ENCODE measurements at regions not wholly inside any gene's neighbourhood (a gene's known extent, or its start where the extent isn't known, plus 50 kb on each side); places are given as distances from the start of the nearest gene placed in this dataset.

GRCh38 chr2:41878716-41879234 is 169.0 kb upstream of the PKDCC start:
- H3K27ac ChIP-seq, result no peak overlapping the region
- DNase-seq (ENCODE audit: low read depth, low spot score), result no peak

GRCh38 chr2:41879235-41879916 is 168.4 kb upstream of the PKDCC start:
- DNase-seq (ENCODE audit: low read depth, low spot score), result no peak
- H3K27ac ChIP-seq, result no peak overlapping the region

- no peak for DNase-seq (ENCODE audit: low read depth, low spot score)
- no peak overlapping the region for H3K27ac ChIP-seq
These were observed 167.1 kb upstream of the PKDCC start for GRCh38 chr2:41880561-41881243.

GRCh38 chr2:41881249-41881648 is 166.6 kb upstream of the PKDCC start:
- no peak overlapping the region for H3K27ac ChIP-seq
- no peak for DNase-seq (ENCODE audit: low read depth, low spot score)

GRCh38 chr2:41884718-41885117 is 163.1 kb upstream of the PKDCC start:
- no peak overlapping the region for H3K27ac ChIP-seq
- no peak for DNase-seq (ENCODE audit: low read depth, low spot score)

GRCh38 chr2:41886145-41886664 is 161.6 kb upstream of the PKDCC start:
- no peak for DNase-seq (ENCODE audit: low read depth, low spot score)
- no peak overlapping the region for H3K27ac ChIP-seq

GRCh38 chr2:41886757-41887156 is 161.1 kb upstream of the PKDCC start:
- no peak for DNase-seq (ENCODE audit: low read depth, low spot score)
- no peak overlapping the region for H3K27ac ChIP-seq

- no peak overlapping the region for H3K27ac ChIP-seq
- no peak for DNase-seq (ENCODE audit: low read depth, low spot score)
These were observed 157.5 kb upstream of the PKDCC start for GRCh38 chr2:41890341-41890740.

GRCh38 chr2:41892476-41892875 is 155.3 kb upstream of the PKDCC start:
- no peak overlapping the region for H3K27ac ChIP-seq
- no peak for DNase-seq (ENCODE audit: low read depth, low spot score)

GRCh38 chr2:41894563-41895333 is 153.1 kb upstream of the PKDCC start:
- DNase-seq (ENCODE audit: low read depth, low spot score), result peak; percentile 58
- H3K27ac ChIP-seq, result no peak overlapping the region

- no peak overlapping the region for H3K27ac ChIP-seq
- DNase-seq (ENCODE audit: low read depth, low spot score), result no peak
These were observed 152.5 kb upstream of the PKDCC start for GRCh38 chr2:41895334-41895664.

- H3K27ac ChIP-seq, result no peak overlapping the region
- DNase-seq (ENCODE audit: low read depth, low spot score), result no peak
These were observed 151.5 kb upstream of the PKDCC start for GRCh38 chr2:41896186-41896846.

- H3K27ac ChIP-seq, result no peak overlapping the region
- no peak for DNase-seq (ENCODE audit: low read depth, low spot score)
These were observed 148.6 kb upstream of the PKDCC start for GRCh38 chr2:41899189-41899588.

- H3K27ac ChIP-seq, result no peak overlapping the region
- no peak for DNase-seq (ENCODE audit: low read depth, low spot score)
These were observed 147.7 kb upstream of the PKDCC start for GRCh38 chr2:41900101-41900577.

- no peak overlapping the region for H3K27ac ChIP-seq
- DNase-seq (ENCODE audit: low read depth, low spot score), result no peak
These were observed 144.9 kb upstream of the PKDCC start for GRCh38 chr2:41902897-41903296.

- DNase-seq (ENCODE audit: low read depth, low spot score), result no peak
- H3K27ac ChIP-seq, result no peak overlapping the region
These were observed 144.2 kb upstream of the PKDCC start for GRCh38 chr2:41903474-41904135.

GRCh38 chr2:41904459-41904858 is 143.4 kb upstream of the PKDCC start:
- no peak for DNase-seq (ENCODE audit: low read depth, low spot score)
- H3K27ac ChIP-seq, result no peak overlapping the region

GRCh38 chr2:41905597-41906337 is 142.1 kb upstream of the PKDCC start:
- no peak for DNase-seq (ENCODE audit: low read depth, low spot score)
- no peak overlapping the region for H3K27ac ChIP-seq

GRCh38 chr2:41906338-41906725 is 141.5 kb upstream of the PKDCC start:
- H3K27ac ChIP-seq, result no peak overlapping the region
- DNase-seq (ENCODE audit: low read depth, low spot score), result no peak
